Epithelial cell of esophagus (primary cell): ENCODE measurements at regions not wholly inside any gene's neighbourhood (a gene's known extent, or its start where the extent isn't known, plus 50 kb on each side); places are given as distances from the start of the nearest gene placed in this dataset.

Source experiments
- DNase-seq: peaks from one replicate; pipeline ENCODE4 v3.0.0; 2010; ENCODE audit warnings: low read depth
- H3K4me3 ChIP-seq: 2 replicates; pipeline ENCODE4 v1.5.1; 2011; ENCODE audit warnings: mild to moderate bottlenecking, low read length, control low read depth
- TF ChIP-seq, protein P1 (sequence below): IDR thresholded peaks from 2 replicates; pipeline ENCODE4 v1.5.1; 2011; ENCODE audit warnings: low read depth, mild to moderate bottlenecking, low read length, control low read depth, inconsistent platforms; ENCODE audit not compliant: insufficient read depth; ENCODE audit errors: missing control alignments

- TF ChIP-seq, protein P1, sequence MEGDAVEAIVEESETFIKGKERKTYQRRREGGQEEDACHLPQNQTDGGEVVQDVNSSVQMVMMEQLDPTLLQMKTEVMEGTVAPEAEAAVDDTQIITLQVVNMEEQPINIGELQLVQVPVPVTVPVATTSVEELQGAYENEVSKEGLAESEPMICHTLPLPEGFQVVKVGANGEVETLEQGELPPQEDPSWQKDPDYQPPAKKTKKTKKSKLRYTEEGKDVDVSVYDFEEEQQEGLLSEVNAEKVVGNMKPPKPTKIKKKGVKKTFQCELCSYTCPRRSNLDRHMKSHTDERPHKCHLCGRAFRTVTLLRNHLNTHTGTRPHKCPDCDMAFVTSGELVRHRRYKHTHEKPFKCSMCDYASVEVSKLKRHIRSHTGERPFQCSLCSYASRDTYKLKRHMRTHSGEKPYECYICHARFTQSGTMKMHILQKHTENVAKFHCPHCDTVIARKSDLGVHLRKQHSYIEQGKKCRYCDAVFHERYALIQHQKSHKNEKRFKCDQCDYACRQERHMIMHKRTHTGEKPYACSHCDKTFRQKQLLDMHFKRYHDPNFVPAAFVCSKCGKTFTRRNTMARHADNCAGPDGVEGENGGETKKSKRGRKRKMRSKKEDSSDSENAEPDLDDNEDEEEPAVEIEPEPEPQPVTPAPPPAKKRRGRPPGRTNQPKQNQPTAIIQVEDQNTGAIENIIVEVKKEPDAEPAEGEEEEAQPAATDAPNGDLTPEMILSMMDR: no peak
- no peak for DNase-seq
- H3K4me3 ChIP-seq: no peak overlapping the region
These were observed 240.2 kb upstream of the TANK start for GRCh38 chr2:160920061-160920460.

GRCh38 chr2:160920791-160921303 is 239.4 kb upstream of the TANK start:
- TF ChIP-seq, protein P1: no peak
- no peak for DNase-seq
- no peak overlapping the region for H3K4me3 ChIP-seq

- no peak overlapping the region for H3K4me3 ChIP-seq
- DNase-seq: no peak
- TF ChIP-seq, protein P1: no peak
These were observed 238.8 kb upstream of the TANK start for GRCh38 chr2:160921386-160921964.

DNA sequence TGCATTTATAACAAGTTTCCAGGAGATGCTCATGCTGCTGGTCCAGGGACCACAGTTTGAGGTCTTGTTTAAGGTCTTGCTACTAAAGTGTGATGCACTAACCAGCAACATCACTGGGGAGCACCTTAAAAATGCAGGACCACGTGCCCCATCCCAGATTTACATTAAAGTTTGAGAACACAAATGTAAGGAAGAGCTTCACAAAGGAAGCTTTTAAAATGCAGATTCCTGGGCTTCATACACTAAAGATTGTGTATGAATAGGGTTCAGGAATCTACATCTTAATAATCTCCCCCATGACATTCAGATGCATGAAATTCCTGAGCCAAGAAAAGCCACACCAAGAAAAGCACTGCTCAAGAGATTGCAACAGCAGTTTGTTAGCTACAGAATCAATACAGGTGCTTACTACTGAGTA is 235.3 kb upstream of the TANK start:
- TF ChIP-seq, protein P1: no peak
- DNase-seq: no peak
- no peak overlapping the region for H3K4me3 ChIP-seq

DNA sequence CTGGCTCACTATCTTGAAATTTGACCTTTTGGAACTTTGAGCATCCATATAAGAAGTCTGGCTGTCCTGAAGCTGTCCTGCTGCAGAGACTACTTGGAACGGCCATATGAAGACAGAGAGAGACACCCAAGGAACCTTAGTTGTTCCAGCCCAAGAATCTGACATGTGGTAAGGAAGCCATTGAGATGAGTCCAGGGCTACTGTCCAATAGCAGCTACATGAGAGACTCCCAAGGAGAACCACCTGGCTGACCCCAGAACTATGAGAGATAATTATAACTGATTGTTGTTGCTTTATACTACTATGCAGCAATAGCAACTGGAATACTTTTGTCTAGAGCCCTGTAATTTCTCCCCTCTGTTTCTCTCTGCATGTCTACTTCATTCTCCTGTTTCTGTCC is 234.3 kb upstream of the TANK start:
- TF ChIP-seq, protein P1: no peak
- DNase-seq: no peak
- no peak overlapping the region for H3K4me3 ChIP-seq

GRCh38 chr2:160927324-160927723 is 232.9 kb upstream of the TANK start:
- H3K4me3 ChIP-seq: no peak overlapping the region
- no peak for DNase-seq
- TF ChIP-seq, protein P1: no peak

- no peak for DNase-seq
- H3K4me3 ChIP-seq: no peak overlapping the region
- TF ChIP-seq, protein P1: no peak
These were observed 231.3 kb upstream of the TANK start for GRCh38 chr2:160928854-160929301.
